HFF-Myc (cell line): ENCODE measurements at regions not wholly inside any gene's neighbourhood (a gene's known extent, or its start where the extent isn't known, plus 50 kb on each side); places are given as distances from the start of the nearest gene placed in this dataset.
"Not testable (repeated sequence)": the region's sequence is repeated elsewhere in the genome, so short reads cannot be mapped to it uniquely, and the experiment has no call there.

Experiments
- DNase-seq: peaks from one replicate; pipeline ENCODE4 v3.0.0-alpha.2; 2011; ENCODE audit warnings: low read depth; ENCODE audit errors: extremely low read depth
- H3K4me3 ChIP-seq: replicated peaks from 2 replicates; pipeline ENCODE4 v1.5.1; 2011; ENCODE audit warnings: low read depth, mild to moderate bottlenecking, control low read depth, low read length
- TF ChIP-seq, protein P1 (sequence below): IDR thresholded peaks from 2 replicates; pipeline ENCODE4 v1.5.1; 2012; ENCODE audit warnings: mild to moderate bottlenecking, low read depth, low read length, control low read depth; ENCODE audit errors: missing control alignments

DNA sequence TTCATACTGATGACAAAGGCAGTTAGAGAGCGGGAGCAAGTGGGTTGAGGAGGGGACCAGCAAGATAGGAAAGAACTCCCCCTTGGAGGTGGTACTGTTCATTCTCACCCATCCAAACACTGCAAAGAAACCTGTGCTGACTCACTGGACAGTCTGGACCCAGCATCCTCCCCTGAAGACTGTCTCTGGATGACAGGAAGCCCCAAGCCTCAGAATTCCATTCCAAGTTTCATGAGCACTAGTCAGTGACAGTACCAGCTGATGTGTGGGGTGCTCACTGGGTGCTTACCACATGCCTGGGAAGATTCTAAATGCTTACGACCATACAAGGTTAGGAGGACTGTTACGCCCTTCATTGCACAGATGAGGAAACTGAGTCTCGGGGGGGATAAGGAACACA lies 160.9 kb downstream of the IGLL1 start:
- TF ChIP-seq, protein P1, sequence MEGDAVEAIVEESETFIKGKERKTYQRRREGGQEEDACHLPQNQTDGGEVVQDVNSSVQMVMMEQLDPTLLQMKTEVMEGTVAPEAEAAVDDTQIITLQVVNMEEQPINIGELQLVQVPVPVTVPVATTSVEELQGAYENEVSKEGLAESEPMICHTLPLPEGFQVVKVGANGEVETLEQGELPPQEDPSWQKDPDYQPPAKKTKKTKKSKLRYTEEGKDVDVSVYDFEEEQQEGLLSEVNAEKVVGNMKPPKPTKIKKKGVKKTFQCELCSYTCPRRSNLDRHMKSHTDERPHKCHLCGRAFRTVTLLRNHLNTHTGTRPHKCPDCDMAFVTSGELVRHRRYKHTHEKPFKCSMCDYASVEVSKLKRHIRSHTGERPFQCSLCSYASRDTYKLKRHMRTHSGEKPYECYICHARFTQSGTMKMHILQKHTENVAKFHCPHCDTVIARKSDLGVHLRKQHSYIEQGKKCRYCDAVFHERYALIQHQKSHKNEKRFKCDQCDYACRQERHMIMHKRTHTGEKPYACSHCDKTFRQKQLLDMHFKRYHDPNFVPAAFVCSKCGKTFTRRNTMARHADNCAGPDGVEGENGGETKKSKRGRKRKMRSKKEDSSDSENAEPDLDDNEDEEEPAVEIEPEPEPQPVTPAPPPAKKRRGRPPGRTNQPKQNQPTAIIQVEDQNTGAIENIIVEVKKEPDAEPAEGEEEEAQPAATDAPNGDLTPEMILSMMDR: no peak
- no peak overlapping the region for H3K4me3 ChIP-seq
- no peak for DNase-seq

DNA sequence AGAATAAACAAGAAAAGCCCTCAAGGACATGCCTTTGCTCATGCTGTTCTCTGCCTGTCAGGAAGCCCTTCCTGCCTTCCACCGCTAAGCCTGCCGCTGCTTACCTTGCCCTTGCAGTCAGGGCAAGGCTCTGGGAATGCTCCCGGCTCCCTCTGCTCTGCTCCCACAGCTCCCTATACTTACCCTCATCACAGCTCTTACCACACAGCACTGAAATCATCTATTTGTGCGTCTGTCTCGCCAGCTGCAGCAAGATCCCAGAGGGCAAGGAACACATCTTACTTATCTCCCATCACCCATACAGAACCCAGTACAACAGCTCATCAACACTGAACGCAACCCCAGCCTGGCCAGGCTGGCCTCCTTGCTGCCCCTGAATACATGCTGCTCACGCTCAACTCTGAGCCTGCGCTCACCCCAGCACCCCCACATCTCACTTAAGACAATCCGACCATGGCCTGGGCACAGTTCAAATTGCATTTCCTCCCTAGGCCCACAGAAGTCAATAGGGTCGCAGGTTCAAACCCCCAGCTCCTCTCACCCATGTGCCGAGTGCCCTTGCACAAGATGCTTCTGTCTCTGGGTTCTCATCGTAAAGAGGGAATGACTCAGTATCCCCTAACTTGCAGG lies 161.8 kb downstream of the IGLL1 start:
- TF ChIP-seq, protein P1: no peak
- DNase-seq: no peak
- H3K4me3 ChIP-seq: no peak overlapping the region

DNA sequence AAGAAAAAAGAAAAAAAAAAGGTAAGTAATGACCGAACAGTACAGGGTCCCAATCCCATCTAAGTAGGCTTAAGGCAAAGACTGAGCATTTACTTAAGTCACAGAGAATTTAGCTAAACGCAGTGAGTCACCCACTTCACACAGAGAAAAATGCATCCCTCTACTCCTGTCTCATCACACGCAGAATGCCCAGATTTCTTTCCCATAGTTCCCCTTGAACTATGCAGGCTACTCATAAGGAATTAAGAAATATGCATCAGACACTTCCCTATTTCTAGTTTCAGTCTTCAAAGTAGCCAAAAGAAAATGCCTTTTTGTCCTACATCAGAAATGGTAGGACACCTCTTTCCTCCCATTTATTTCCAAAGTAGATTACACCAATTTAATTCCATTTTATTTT lies 162.8 kb downstream of the IGLL1 start:
- not testable (repeated sequence) for DNase-seq, H3K4me3 ChIP-seq

DNA sequence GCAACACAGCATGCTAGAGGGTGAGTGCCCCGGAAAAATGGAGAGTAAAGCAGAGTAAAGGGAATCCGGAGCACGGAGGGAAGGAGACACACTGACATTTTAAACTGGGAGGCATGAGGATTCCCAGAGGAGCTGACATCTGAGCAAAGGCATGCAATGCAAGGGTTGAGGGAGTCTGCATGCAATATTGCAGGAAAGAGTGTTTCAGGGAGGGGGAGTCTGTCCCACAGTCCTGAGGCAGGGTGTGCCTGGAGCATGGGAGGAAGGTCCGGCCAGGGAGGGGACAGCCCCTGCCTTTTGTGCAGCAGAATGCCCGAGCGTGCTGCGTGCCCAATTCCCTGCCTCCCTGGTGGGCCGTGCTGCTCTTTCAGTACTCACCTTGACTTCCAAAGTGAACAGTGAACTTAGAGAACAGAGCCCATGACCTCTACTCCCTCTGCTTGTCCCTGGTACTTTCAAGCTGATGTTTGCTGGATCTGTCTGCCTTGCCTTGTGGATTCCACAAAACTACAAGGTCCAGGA lies 163.9 kb downstream of the IGLL1 start:
- not testable (repeated sequence) for H3K4me3 ChIP-seq, DNase-seq

DNA sequence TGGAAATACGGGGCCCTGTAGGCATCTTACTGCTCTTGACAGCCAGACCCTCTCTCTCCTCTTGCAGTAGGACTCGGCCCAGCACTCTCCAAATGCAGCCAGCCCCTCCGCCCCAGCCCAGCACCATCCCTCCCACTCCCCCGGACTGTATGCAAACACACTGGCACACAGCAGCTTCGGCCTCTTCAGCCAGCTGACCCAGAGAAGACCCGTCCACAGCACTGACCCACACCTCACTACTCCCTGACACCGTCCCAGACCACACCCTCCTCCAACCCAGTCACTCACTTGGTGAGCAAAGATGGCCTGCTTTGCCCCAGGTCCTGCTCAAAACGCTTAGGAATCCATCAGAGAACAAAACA lies 164.6 kb downstream of the IGLL1 start:
- TF ChIP-seq, protein P1: no peak
- DNase-seq: no peak
- H3K4me3 ChIP-seq: no peak overlapping the region

DNA sequence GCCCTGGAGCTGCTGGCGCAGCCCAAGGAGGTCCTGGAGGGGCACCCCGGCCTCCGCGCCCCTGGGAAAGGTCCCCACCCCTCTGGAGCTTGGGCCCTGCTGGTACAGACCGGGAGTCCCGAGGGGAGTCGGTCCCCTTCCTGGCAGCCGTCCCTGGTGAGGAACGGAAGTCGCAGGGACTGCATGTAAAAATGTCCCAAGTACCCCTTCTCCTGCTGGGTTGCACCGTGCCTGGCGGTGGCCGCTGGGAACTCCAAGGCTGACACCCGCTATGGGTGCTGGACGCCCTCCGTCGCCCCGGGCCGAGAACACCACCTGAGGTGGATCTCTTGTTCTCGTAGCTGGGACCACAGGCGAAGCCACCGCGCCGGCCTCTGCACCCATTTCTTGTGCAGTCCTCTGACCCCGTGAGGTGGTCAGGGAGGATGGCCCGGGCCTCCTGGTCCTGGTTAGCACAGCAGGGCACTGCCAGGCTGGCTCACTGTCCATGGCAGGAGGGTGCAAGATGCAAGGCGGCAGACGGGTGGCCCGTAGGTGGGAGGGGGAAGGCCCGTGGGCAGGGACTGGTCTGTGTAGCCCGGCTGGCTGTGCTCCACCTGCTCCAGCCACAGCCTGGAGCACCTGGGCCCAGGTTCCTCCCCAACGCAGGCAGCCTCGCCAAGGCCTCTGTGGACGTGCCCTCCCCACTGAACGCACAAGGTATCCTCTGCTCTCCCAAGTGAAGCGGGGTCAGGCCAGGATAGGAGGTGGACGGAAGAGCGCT lies 165.2 kb downstream of the IGLL1 start:
- no peak overlapping the region for H3K4me3 ChIP-seq
- TF ChIP-seq, protein P1: no peak
- no peak for DNase-seq

DNA sequence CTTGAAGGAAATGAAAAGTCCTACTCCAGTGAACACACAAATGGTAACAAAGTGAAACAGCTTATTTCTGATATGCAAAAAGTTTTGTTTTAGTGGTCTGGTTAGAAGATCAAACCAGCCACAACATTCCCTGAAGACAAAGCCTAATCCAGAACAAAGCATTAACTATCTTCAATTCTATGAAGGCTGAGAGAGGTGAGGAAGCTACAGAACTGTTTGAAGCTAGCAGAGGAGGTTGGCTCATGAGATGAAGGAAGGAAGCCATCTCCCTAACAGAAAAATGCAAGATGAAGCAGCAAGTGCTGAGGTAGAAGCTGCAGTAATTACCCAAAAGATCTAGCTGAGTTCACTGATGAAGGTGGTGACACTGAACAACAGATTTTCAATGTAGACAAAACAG lies 168.4 kb downstream of the IGLL1 start:
- no peak for DNase-seq
- no peak overlapping the region for H3K4me3 ChIP-seq
- TF ChIP-seq, protein P1: no peak

DNA sequence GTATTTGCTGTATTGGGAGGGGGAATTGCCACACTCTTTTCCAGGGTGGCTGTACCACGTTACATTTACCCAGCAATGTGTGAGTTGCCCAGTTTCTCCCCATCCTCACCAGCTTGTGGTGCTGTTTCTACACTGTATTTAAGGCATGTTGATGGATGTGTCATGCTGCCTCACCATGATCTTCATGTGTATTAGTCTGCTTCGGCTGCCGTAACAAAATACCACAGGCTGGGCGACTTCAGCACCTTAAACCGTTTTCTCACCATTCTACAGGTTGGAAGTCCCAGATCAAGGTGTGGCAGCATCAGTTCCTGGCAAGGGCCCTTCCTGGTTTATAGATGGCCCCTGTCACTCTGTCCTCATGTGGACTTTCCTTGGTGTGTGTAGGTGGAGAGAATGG lies 169.7 kb downstream of the IGLL1 start:
- no peak overlapping the region for H3K4me3 ChIP-seq
- no peak for DNase-seq
- TF ChIP-seq, protein P1: no peak
